ENCODE measurements at regions not wholly inside any gene's neighbourhood (a gene's known extent, or its start where the extent isn't known, plus 50 kb on each side); places are given as distances from the start of the nearest gene placed in this dataset.

DNA sequence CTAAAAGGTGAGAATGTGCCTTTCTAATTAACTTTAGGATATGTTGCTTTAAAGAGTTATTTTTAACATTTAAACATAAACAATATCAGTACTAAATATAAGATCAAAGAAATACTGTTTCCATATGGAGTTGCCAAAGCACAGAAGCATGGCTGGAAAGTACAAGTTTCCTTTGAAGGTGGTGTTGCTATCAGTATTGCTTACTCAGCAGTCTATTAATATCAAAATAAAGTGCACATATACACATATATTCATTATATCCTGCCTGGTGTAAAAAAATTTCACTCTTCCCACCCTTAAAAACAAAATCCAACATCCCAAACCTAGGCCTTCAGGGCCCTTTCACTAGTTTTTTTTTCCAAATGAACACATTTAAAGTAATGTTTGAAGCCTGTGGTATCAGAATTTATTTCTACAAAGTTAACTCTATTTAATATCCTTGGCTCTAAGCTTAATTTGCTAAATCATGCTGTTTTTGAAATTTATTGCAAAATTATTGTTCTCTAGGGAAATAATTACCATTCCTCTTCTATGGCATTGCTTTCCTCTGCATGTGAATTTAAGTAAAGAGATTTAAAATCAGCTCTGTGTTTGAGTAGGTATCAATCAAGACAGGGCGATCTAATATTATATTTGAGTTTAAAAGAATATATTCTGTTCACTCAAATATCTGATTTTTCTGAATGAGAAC is 192.7 kb upstream of the MEIS1 start:
- TF ChIP-seq POLR2A (IDR thresholded peaks at IDR 0.05): no peak
- no peak for TF ChIP-seq CTCF (IDR thresholded peaks at IDR 0.05)
